ENCODE measurements at regions not wholly inside any gene's neighbourhood (a gene's known extent, or its start where the extent isn't known, plus 50 kb on each side); places are given as distances from the start of the nearest gene placed in this dataset.
A peak's percentile ranks its signal among the peaks of the same experiment; 100 is the strongest.

DNA sequence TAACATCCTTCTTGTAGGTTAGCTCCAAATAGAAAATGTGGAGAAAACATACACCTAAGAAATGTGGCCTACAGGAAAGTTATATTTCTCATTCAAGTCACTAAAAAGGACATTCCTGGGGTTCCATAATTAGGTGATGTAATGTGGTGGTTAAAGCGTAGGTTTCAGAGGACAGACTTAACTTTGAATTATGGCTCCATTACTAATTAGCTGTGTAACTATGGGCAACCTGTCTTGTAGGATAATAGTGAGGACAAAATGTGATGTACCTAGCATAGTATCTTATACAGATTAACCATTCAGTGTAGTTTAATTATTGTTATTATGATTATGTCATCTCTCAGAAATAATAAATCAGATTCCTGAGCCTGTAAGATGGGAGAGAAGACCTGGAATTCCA is 602.5 kb downstream of the TSN start:
- no peak for DNase-seq

DNA sequence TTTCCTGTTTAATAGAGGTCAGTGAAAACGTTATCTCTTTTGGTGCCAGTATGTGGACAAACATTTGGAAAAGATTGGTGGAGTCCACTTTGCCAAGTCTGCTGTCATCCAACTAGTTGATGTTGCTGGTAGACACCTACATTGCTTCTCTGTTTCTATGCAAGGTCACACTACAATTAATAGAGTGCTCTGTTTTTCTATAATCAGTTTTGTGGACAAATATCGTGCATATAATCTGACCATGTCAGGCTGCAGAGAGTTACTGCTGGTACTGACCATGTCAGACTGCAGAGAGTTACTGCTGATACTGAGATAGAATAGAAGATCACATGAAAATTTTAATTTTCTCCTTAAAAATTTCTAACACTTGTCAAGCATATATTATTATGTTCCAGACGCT is 603.3 kb downstream of the TSN start:
- no peak for DNase-seq

DNA sequence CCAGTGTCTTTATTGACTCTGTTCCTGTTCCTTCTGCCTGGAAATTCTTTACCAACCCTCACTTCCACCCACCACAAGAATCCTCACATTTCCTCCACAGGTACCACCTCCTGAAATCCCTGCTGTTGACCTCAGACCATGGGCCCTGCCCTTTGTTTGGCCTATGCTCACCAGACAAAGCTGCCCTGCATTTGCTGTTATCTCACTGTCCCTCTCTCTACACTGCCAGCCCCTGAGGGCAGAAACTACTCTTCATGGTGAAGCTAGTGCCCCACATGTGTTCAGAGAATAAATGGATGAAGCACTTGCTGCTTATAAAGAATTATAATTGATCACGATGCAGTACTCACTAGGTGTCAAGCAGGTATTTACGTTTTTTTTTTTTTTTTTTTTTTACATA is 608.4 kb downstream of the TSN start:
- no peak for DNase-seq

DNA sequence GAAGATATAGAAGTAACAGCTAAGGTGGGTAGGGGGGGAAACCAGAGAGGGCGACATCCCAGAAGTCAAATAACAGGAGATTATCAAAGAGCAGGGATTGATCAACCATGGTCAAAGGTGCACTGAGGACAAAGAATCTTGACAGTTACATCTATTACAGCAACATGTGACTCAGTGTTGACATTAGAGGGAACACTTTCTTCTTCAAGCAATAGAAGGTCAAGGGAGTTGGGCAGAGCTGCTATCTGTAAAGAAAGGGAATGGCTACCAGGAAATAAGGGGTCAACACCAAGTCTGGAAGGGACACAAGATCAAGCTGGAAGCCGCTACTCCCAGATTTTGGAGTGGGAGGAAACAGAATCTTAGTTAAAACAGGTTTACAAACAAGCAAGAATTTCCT is 611.0 kb downstream of the TSN start:
- no peak for DNase-seq

DNA sequence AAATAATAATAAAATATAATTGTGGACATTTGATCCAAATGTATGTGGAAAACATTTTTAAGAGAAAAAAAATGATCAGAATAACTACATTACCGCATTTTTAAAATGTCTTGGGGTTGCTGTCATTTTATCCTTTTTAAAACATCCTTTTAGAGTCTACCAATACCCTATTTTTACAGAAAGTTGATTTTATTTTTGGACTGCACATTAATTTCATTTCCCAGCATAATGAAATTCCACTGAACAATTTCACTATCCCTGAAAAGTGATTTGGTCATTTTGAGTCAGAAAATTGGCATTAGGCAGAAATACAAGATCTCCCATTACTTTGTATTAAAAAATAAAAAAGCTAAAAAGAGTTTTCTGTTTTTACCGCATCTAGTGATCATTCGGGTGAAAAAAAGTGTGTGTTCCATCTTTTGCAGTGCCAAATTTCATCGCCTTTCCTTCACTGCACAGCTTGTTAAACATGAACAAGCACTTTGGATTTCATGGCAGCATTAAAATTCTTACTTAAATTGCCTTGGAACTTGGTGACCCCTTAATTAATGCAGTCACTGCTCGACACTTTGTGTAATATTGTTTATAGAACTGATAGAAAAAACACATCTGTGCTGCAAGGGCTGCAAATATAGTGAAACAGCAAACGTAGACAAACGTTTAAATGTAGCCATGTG is 611.7 kb downstream of the TSN start:
- DNase-seq: no peak

DNA sequence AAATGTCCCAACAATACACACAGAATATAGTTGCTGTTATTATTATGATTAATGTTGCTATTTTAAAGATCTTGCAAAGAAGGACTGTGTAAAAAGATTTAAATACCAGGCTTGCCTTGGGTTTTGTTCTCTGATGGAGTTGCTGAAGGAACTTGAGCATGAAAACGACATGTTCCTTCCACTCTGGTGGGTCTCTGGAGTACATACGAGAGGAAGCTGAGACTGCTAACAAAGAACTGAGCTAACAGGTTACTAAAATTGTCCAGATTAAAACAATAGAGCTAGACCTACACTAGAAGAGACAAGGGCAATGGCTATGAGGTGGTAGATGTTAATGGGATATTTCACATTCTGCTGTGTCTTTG is 612.2 kb downstream of the TSN start:
- DNase-seq: no peak

DNA sequence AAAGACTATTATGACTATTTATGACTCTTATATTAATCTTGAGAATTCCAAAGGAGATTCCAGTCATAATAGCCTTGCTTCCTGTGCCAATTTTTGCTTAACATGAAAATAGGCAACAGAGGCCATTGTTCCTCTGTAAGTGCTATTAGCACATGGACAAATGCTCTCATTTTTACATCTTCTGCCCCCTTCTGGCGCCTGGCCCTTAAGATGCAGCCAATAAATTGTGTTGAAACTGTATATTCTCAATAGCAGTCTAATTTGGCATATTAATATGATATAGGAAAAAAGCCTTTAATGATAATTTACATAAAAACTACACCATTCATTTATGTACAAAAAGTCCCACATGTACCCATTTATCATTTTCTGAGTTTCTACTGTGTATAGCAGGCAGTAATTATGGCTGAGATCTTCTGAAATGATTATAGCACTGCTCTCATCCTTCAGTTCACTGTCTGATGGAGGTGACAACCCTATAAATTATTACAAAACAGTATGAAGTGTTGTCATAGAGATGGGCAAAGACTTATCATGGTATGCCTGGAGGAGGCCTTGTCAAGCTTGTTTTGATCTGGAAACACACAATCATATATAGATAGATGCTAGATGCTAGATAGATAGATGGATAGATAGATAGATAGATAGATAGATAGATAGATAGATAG is 613.3 kb downstream of the TSN start:
- DNase-seq: no peak

DNA sequence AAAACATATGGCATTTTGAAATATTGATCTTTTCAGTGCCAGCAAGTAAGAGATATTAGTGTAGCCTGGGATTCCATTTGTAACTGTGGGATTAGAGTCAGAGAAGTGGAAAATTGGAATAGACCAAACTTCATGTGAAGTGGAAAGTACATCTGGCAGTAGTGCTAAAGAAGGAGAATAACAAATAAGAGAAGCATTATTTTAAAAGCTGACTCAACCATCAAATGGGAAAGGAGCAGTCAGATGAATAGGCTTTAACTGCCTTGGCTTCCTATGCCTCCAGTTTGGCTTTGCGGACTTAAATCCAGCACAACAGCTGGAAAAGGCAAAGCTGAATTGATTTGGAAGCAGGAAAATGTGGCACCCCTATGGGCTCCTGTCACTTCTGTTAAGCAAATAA is 623.1 kb downstream of the TSN start:
- no peak for DNase-seq

DNA sequence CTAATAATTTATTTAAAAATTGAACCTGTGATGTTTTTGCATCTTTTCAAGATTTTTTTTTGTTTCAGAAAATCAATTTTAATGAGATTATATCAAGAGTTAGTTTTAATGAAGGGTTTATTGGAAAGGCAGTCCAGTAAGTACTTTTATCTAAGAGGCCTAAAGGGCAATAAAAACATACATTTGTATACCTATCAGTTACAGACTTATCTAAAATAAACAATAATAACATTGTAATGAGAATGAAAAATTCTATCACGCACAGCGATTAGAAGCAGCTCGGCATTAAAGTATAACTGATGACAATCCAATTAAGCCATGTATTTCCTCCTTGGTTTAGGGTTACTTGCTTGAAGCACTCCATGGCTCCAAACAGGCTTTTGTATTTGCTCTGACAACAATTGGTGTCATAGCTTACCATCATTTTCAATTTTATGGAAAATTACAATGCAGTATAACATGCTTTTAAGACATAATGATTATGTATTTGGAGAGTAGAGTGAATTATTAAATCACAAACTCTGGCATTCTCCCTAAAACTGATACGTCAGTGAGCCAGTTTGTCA is 629.4 kb downstream of the TSN start:
- DNase-seq: no peak

DNA sequence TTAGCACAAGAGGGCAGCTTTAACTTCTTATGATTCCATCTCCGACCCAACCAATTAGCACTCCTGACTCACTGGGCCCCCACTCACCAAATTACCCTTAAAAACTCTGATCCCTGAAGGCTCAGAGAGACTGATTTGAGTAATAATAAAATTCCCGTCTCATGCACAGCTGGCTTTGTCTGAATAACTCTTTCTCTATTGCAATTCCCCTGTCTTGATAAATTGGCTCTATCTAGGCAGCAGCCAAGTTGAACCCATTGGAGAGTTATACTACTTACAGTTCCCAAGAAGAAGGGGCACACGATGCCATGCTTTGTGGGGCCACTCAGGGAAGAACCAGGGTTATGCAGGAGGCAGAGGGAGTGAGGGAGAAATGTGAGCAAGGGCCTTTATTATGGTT is 632.8 kb downstream of the TSN start:
- DNase-seq: no peak

DNA sequence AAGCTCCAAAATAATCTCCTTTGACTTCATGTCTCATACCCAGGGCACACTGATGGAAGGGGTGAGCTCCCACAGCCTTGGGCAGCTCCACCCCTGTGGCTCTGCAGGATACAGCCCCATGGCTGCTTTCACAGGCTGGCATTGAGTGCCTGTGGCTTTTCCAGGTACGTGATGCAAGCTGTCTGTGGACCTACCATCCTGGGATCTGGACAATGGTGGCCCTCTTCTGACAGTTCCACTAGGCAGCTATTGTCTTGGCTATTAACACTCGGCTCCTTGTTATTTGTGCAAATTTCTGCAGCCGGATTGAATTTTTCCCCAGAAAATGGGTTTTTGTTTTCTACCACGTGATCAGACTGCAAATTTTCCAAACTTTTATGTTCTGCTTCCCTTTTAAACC is 634.2 kb downstream of the TSN start:
- no peak for DNase-seq

DNA sequence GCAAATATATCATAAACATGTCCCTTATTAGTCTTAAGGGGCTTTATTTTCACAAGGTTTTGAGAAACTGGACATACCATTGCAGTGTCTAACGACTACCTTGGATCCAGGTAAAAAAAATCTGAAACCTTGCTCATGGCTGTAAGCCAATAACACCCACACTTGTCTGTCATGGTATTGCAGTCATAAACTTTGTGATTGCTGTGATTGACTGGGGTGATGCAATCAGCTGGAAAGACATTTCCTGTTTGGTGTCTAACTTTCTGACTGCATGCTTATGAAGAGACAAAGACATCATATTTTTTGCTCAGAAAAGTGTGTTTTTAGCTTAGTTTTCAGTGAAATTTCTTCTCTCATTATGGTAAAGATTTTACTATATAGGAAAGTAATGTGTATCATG is 635.0 kb downstream of the TSN start:
- no peak for DNase-seq

DNA sequence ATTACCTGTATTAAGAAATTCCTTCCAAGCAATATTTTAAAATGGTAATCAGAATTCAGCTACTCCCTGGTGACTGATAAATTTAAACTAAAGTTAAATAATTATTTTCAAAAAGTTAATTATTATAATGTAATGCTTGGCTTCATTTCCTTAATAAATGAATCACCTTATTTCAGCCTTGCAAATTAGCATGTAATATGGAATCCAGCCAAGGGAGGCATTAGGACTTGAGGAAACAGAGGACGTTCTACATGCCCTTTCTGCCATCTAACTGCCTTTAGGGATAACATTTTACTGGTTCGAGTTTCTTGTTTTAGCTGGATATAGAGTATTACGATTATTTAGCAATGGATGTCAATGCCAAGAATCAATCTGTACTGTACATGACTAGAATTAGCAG is 636.3 kb downstream of the TSN start:
- no peak for DNase-seq

DNA sequence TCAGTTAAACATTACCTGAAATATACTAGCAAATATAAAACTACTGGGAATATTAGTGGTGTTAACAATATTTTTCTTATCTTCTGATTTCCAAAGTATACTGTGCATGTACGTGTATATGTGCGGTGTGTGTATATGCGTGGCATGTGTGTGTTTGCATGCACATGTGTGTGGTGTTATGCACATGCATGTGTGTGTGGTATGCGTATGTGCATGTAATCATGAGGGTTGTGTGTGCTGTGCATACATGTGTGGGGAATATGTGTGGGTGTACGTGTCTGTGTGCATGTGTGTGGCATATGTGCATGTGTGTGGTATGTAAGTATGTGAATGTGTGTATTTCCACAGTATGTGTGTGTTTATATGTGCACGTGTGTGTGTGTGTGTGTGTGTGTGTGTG is 640.2 kb downstream of the TSN start:
- DNase-seq: no peak

DNA sequence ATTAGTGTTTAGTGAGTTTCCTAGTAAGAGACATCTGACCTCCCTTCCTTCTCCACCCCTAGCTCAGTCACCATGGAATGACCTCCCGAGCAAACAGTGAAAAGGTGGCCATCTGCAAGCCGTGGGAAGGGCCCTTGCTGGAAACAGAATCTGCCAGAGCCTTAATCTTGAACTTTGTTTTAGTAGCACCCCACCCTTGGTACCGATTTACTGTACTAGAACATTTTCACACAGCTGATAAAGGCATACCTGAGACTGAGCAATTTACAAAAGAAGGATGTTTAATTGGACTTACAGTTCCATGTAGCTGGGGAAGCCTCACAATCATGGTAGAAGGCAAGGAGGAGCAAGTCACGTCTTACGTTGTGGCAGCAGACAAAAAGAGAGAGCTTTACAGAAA is 655.8 kb downstream of the TSN start:
- DNase-seq: no peak

DNA sequence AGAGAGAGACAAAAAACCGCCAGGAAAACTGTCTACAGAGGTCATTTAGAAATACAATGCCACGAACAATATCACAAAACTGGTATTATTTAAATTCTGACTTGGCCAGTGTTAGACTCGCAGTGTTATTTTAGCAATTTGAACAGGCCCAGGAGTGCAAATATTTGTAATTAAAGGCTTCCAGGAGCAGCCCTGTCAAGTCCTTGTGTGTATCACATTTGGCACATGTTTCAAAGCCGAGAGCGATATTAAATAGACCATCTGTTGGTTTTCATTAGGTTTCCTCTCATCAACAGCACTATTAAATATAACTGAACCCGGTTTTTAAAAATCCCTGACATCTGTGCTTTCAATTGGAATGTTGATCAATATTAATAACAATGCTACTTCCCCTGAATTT is 656.9 kb downstream of the TSN start:
- DNase-seq: no peak

DNA sequence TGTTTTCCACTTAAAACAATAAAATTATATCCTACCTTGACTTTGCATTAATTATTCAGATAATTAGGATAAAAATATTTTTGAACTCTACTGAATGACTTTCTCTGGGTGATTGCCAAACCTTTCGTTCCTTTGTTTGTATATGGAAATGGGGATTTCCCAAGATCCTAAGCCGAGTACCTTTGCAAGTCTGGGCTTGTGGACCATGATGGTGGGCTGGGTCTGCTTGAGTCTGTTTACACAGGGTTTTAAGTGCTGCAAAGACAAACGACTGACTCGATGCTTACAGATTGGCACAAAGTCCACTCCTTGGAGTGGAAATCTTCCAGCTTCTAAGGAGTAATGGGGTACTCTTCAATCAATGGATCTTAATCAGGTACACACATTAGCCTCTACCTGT is 659.5 kb downstream of the TSN start:
- peak; percentile 9 for DNase-seq

DNA sequence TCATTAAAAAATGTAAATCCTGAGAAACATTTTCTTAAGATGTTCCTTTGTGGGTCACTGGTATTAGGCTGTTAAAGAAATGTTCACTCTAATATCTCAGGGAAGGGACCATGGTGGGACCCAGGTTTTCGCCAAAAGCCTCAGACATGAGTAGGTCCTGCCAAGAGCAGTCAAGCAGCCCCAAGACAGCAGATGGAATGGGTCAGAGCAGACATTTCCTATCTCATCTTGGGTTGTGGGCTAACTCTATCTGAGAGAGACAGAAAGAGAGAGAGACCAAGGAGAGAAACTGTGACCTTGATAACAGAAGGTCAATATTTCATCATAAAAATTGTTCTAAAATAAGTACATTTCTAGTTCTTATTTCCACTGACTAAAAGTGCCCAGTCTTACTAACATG is 661.7 kb downstream of the TSN start:
- DNase-seq: no peak

DNA sequence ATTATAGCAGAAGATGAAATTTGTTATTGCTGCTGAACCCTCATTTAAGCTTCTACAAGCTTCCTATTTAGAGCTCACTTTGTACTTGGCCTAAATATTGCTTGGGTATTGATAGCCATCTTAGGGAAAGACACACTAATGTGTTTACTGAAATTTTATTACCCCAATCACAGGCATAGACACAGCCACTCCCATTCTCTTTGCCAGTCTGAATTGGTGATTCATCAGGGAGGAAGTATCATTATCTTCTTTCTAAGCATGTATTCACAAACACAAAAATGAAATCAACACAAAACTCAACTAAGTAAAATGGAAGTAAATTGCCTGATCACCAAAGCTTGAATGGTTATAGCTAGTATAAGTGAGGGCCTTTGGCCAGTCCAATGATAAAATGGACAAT is 666.3 kb downstream of the TSN start:
- DNase-seq: no peak

DNA sequence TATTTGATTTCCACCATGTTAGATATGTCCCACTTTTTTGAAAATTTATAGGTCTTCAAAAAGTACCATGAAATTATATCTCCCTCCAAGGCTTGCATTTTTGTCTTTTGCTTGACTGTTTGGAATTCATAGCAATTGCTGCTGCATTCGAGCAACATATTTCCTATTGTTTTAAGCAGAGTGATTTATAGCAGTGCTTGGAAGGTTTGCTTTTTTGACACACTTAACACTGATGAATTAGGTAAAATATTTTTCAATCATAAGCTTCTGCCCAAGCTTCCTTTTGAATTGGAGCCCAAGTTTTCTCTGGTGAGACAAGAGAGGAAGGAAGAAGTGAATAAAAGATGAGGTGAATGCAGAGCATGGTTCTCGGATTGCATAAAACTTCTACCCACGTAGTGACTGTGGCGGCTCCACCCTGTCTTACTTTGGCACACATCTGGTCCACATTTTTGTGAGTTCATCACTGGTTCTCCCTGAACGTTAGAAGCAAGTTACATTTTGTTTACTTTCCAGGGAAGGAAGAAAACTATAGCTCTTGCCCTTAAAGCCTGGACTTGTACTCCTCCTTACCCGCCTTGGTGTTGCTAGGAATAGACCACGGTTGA is 667.0 kb downstream of the TSN start:
- no peak for DNase-seq

DNA sequence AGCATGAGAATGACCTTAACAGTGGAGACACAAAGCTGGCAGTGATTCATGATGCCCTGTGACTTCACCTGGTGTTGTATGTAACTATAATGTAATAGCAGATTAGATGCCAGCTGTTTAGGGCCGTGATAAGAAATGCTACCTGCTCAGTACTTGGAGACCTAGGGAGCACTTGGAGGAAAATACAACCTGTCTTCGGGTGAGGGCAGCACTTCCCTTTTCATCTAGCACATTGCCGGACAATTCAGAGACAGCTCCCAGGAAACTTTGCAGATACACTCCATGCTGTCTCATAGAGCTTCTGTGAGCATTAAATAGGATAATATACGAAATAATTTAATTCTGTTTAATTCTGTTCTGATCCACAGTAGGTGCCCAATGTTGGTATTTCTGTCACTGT is 668.5 kb downstream of the TSN start:
- DNase-seq: no peak

DNA sequence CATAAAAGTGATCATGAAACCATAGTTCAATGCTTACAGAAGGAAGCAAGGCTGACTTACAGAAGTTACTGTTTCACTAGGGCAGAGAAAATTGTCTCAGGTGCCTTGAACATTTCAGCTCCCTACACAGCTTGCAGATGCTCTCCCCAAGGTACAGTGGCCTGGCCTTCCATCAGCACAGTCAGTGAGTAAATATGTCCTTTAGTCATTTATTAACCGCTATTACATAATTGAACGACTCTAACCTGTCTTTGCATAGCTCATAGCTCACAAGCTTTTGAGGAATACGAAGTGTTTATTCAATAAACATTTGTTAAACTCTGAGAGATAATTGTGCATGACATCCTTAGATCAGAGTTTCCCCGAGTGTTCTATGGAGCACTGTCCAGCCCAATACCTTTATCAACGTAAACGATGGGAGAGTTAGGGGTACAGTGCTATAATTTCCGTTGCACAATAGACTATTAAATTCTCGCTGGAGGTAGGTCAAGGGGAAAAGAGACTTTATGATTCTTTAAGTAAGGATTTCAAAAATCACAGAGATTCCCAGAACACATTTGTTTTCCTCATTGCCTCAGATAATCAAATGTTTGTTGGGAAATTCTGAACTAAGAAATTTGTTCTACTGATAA is 677.8 kb downstream of the TSN start:
- no peak for DNase-seq

DNA sequence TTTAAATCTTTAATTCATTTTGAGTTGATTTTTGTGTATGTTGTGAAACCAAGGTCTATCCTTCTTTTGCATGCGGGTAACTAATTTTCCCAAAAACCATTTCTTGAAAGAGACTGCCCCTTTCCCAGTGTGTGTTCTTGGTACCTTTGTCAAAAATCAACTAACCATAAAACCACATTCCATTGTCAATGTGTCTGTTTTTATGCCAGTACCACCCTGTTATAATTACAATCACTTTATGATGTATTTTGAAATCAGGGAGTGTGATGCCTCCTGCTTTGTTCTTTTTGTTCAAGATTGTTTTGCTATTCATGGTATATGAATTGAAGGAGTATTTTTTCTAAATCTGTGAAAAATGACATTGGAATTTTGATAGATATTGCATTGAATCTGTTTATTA is 689.6 kb downstream of the TSN start:
- no peak for DNase-seq

DNA sequence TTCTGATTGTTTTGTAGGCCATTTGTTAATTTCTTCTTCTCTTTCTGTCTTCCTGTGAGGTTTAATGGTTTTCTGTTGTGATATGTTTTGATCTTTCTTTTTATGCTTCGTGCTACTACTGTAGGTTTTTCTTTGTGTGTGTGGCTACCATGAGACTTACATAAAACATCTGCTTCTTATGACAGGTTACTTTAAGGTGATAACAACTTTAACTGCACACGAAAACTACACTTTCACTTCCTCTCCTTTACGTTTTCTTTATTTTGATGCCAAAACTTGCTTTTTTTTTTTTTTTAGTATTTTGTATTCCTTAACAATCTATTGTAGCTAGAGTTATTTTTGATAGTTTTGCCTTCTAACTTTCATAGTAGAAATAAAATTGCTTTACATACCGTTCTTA is 691.3 kb downstream of the TSN start:
- DNase-seq: no peak
